Umbilical cord (tissue), 1 donor: ENCODE measurements at regions not wholly inside any gene's neighbourhood (a gene's known extent, or its start where the extent isn't known, plus 50 kb on each side); places are given as distances from the start of the nearest gene placed in this dataset.

Experiments used
- DNase-seq: peaks from one replicate; pipeline ENCODE4 v3.0.0-alpha.2; 2015; ENCODE audit warnings: low spot score

DNA sequence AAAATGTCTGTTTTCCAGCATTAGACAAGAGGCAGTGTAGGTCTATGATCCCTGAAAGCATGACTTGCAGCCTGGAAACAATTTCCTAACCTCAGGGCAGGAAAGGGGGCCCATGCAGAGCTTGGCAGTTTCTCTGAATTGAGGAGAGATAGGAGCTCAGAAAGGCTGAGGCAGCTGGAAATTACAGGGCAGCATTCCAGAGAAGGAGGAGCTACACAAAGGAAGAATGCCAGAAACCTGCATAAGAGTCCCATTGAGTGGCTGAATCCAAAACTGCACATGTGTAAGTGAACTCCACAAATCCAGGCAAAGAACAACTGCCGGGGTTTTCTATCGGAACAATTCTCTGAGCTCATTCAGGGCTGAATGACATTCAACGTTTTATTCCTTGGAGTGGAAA is 346.8 kb downstream of the PIK3R1 start:
- peak; percentile 85 for DNase-seq

GRCh38 chr5:68565427-68565826 is 349.9 kb downstream of the PIK3R1 start:
- DNase-seq = no peak

- no peak for DNase-seq
These were observed 361.2 kb downstream of the PIK3R1 start for GRCh38 chr5:68576805-68577204.

- DNase-seq = no peak
These were observed 366.7 kb downstream of the PIK3R1 start for GRCh38 chr5:68582284-68582683.

- DNase-seq = no peak
These were observed 371.6 kb downstream of the PIK3R1 start for GRCh38 chr5:68587171-68587570.

DNA sequence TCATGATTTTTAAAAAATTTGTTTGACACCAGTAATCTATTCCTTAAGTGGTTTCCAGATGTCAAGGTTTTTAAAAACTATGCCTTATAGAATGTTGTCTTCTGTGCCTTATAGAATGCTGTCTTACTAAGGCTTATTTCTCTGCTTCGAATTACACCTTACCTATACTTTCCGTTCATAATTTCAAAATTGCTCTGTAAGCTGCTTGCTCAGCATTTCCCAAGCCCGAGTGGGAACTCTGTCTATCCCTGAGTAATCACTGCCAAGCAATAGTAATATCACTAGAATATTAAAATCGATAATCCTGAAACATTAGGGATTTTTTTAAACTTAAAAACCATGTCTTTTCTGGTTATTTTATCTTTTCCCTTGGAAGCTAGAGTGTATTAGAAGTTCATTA is 376.3 kb downstream of the PIK3R1 start:
- no peak for DNase-seq

GRCh38 chr5:68592351-68592750 is 376.8 kb downstream of the PIK3R1 start:
- DNase-seq = peak; percentile 6

- DNase-seq = peak; percentile 56
These were observed 377.7 kb downstream of the PIK3R1 start for GRCh38 chr5:68593211-68593671.

DNA sequence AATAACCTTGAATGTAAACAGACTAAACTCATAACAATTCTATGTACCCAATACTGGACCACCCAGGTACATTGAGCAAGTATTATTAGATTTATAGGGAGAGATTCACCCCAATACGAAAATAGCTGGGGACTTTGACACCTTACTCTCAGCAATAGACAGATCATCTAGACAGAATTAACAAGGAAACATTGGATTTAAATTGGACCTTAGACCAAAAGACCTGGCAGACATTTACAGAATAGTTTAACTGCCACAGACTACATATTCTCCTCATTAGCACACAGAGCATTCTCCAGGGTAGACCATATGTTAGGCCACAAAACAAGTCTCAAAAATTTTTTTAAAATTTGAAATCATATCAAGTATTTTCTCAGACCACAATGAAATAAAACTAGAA is 397.4 kb downstream of the PIK3R1 start:
- DNase-seq = no peak

DNA sequence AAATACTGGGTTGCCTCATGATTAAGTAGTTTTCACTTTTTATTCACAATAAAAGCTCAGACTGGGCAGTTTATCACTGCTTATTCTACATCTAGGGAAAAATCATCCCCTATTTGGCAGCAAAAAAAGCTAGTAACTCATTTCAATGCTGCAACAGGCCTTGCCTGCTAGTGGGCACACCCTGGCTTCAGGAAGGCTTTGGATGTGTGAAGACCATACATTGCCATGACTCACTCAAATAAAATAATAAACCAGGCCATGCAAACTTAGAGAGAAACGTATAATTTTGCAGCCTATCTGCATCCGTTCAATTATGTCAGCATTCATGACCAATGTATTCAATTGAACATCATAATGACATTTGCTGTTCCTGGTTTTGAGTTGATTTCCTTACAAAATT is 402.9 kb downstream of the PIK3R1 start:
- no peak for DNase-seq

DNA sequence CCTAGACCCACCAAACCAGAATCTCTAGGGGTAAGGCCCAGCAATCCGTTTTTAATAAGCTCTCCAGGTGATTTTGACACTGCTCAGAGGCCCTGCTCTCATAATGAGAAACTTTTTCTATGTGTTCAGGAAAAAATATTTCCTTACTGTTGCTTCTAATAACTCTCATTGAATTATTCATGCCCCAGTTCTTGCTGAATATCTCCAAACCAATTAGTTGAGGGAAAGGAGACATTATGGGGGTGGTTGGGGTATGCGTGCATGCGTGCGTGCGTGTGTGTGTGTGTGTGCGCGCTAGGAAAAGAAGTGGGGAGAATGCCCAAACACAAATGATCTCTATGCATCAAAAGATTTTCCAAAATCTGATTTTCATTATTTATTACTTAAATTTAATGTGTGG is 411.4 kb downstream of the PIK3R1 start:
- no peak for DNase-seq

DNA sequence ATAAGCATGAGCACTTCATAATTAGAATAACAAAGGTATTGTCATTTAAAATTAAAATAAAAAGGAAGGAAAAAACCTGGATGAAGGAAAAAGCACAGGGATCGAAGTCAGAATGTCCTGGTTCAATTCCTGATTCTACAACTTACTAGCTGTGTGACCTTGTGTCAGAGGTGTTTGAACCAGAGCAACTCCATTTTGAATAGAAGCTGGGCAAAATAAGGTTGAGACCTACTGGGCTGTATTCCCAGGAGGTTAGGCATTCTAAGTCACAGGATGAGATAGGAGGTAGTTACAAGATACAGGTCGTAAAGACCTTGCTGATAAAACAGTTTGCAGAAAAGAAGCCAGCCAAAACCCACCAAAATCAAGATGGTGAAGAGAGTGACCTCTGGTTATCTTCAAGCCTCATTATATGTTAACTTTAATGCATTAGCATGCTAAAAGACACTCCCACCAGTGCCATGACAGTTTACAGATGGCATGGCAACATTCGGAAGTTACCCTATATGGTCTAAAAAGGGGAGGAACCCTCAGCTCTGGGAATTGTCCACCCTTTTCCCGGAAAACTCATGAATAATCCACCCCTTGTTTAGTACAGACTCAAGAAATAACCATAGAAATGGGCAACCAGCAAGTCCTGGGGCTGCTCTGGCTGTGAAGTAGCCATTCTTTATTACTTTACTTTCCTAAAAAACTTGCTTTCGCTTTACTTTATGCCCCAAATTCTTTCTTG is 412.7 kb downstream of the PIK3R1 start:
- no peak for DNase-seq

DNA sequence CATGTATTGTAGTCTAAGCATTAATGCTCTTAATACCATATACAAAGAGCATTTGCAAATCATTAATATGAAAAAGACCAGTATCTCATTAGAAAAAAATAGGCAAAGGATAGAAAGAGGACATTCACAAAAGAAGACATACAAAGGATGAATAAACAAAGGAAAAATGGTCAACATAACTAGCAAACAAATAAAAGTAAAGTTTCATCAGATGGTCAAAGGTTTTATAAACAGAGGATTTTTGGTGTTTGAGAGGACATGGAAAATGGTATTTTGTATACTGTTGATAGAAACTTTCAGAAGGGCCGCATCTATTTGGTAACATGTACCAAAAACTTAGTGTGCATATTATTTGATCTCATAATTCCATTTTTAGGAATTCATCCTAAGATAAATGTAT is 414.8 kb downstream of the PIK3R1 start:
- no peak for DNase-seq

- DNase-seq = no peak
These were observed 416.3 kb downstream of the PIK3R1 start for GRCh38 chr5:68631884-68632283.

GRCh38 chr5:68641211-68641610 is 425.7 kb downstream of the PIK3R1 start:
- no peak for DNase-seq

GRCh38 chr5:68643064-68643463 is 427.5 kb downstream of the PIK3R1 start:
- DNase-seq = no peak

DNA sequence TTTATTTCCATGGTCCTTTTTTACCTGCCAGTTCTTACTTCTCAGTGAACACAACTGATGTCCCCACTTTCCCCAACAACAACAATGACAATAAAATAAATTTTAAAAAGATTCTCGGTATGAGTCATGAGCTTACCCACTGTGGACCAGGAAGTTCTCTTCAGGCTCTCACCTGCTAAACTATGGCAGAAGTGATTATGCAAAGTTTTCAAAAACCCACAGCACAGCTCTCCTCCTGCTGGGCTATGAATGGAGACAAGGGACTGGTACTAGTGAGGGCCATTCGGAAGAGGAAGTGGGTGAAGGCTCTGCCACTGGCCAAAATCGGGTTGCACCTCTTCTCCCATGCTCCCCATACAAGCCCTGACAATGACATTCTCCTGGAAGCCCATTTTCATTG is 429.4 kb downstream of the PIK3R1 start:
- no peak for DNase-seq

DNA sequence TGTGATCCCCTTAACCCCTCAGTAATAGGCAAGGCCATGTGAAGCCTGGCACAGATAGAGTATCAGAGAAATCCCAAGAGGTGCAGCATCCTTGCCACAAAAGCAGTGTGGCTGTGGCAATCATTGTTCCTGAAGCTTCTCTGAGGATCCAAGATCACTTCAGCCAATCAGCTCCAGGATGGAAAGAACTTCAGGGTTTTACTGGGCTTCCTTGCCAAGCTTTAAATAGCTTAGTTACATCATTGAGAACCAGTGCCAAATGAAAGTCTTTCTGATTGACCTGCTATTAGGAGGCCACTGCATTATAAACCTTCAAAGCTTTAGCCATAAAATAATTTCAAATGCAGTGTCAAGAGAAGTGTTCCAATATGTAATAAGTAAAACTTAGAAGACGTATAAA is 430.6 kb downstream of the PIK3R1 start:
- DNase-seq = peak; percentile 38

DNA sequence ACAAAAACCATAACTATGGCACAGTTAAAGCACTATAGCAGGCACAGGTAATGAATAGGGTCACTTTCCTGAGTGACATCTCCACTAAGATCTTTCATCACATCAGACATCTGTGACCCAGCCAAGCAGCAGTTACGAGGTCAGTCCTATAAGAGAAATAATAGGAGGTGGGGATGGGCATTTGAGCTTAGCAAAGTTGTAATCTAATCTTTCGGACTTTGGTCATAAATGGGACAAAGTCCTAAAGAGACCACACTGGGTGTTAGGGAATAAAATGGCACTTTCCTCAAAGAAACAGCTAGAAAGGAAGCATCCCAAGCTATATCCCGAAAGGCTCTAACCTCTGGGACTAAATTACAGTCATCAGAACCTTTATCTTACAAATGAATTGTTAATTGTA is 432.2 kb downstream of the PIK3R1 start:
- DNase-seq = no peak

- peak; percentile 44 for DNase-seq
These were observed 433.6 kb downstream of the PIK3R1 start for GRCh38 chr5:68648944-68649857.

DNA sequence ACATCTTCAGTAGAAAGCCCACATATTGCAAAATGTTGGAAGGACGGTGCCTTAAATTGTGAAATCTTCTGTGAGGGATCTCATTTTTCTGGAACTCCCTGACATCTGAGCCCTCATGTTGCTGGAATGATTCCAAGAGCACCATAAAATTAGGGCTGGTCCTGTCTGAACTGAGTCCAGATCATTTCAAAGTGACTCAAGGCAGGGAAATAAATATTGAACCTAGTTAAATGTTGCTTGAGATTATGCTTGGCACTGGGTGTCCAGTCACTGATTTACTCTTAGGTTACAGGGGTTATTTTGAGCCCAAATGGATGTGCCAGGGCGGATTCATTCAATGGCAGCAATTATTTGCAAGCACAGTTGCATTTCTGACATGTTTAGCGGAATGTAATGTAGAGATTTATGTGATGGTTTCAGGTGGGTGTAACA is 437.0 kb downstream of the PIK3R1 start:
- DNase-seq = peak; percentile 85

DNA sequence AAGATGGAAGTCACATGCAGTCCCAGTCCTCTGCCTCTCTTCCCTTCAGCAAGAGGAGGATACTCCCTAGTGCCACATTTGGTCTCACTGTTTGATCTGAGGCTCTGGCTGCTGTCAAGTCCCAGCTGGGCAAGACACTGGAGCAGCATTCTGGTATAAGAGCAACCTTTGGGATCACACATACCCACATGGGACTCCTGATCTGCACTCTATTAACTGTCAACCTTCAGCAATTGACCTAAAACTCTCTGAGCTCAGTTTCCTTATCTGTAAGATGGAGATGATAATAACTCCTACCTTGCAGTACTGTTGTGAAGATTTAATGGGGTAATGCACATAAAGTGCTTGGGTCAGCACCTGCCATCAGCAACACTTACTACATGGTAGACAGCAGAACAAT is 437.9 kb downstream of the PIK3R1 start:
- DNase-seq = no peak
